Thyroid gland (tissue), 4 donors: ENCODE measurements at regions not wholly inside any gene's neighbourhood (a gene's known extent, or its start where the extent isn't known, plus 50 kb on each side); places are given as distances from the start of the nearest gene placed in this dataset.
"Not testable (repeated sequence)": the region's sequence is repeated elsewhere in the genome, so short reads cannot be mapped to it uniquely, and the experiment has no call there.

ENCODE experiments used
- DNase-seq, 2 donors: peaks; one replicate each; pipeline ENCODE4 v3.0.0-alpha.2; 2019
- H3K27ac ChIP-seq, 3 donors: fragments of 200-600 bp; sonication (generic); 1 replicate in 2 of 3; 2 replicates in 1 of 3; pipeline ENCODE4 v1.5.1; 2016 to 2019; ENCODE audit warnings: mild to moderate bottlenecking in 1 of 3, moderate library complexity in 1 of 3
- H3K27me3 ChIP-seq: fragments of 200-600 bp; sonication (generic); one replicate; pipeline ENCODE4 v1.5.1; 2019
- H3K36me3 ChIP-seq, 2 donors: fragments of 200-600 bp; sonication (generic); one replicate each; pipeline ENCODE4 v1.5.1; 2016 to 2019
- H3K4me1 ChIP-seq, 2 donors: fragments of 200-600 bp; sonication (generic); one replicate each; pipeline ENCODE4 v1.5.1; 2017 to 2019
- H3K4me3 ChIP-seq, 3 donors: fragments of 200-600 bp; sonication (generic); replicated peaks in 1 of 3; 1 replicate in 2 of 3; 2 replicates in 1 of 3; pipeline ENCODE4 v1.5.1; 2016; ENCODE audit warnings: mild to moderate bottlenecking in 1 of 3
- H3K9me3 ChIP-seq: fragments of 200-600 bp; sonication (generic); one replicate; pipeline ENCODE4 v1.5.1; 2017
- CTCF ChIP-seq, 6 experiments: fragments of 200-600 bp in 3 of 6; fragments of 450-650 bp in 3 of 6; sonication (generic) in 3 of 6; IDR thresholded peaks; one replicate each; pipeline ENCODE4 v1.5.1; 2016 to 2019; ENCODE audit warnings: antibody characterized with exemption in 6 of 6, mild to moderate bottlenecking in 2 of 6, inconsistent platforms in 1 of 6, moderate library complexity in 1 of 6
- POLR2A ChIP-seq, 2 donors: fragments of 450-650 bp; IDR thresholded peaks; one replicate each; pipeline ENCODE4 v1.6.1; 2017; ENCODE audit warnings: antibody characterized with exemption in 2 of 2, mild to moderate bottlenecking in 2 of 2, moderate library complexity in 1 of 2
- WGBS, 2 donors: methylation state at CpG; one replicate each; pipeline ENCODE4 v1.1.5; 2017; 5-methylcytosine and 5-hydroxymethylcytosine counted together
- intact Hi-C: fragments of 100-400 bp; cut with DNase I; formaldehyde crosslinking; loops from one replicate; pipeline ENCODE4 v1.15.1; 2023

GRCh38 chr7:49660170-49660783 lies 113.2 kb upstream of the VWC2 start:
- Histone ChIP-seq H3K4me1 (no peaks in the 10 kb centered on the region), H3K27ac (no peak overlapping the region), H3K27me3 (no peaks in the 10 kb centered on the region), H3K36me3 (no peaks in the 10 kb centered on the region), H3K9me3 (no peaks in the 10 kb centered on the region), H3K4me3 (no peak overlapping the region)
- DNase-seq: no peak
- intact Hi-C loops: no loop called here
- TF ChIP-seq CTCF (IDR thresholded peaks at IDR 0.05): no peak
- TF ChIP-seq POLR2A (IDR thresholded peaks at IDR 0.05): no peak
- WGBS, 2 donors: 68 to 69% methylated on average over 3 of the region's 3 CpGs

GRCh38 chr7:49660976-49661375 lies 112.5 kb upstream of the VWC2 start:
- 82 to 85% methylated on average over 14 of the region's 14 CpGs for WGBS, 2 donors
- no peak for TF ChIP-seq CTCF (IDR thresholded peaks at IDR 0.05)
- TF ChIP-seq POLR2A (IDR thresholded peaks at IDR 0.05): no peak
- Histone ChIP-seq H3K27me3 (no peaks in the 10 kb centered on the region), H3K9me3 (no peaks in the 10 kb centered on the region), H3K27ac (no peak overlapping the region), H3K4me3 (no peak overlapping the region), H3K4me1 (no peaks in the 10 kb centered on the region), H3K36me3 (no peaks in the 10 kb centered on the region)
- intact Hi-C loops: no loop called here
- no peak for DNase-seq

- H3K27ac ChIP-seq, H3K9me3 ChIP-seq, H3K4me1 ChIP-seq, DNase-seq, H3K36me3 ChIP-seq, H3K27me3 ChIP-seq, H3K4me3 ChIP-seq, intact Hi-C loops: not testable (repeated sequence)
- 80 to 83% methylated on average over 8 to 10 of the region's 10 CpGs for WGBS, 2 donors
Observed at GRCh38 chr7:49665963-49666362, 107.5 kb upstream of the VWC2 start.

GRCh38 chr7:49666764-49667163 lies 106.7 kb upstream of the VWC2 start:
- no peaks in the 10 kb centered on the region for H3K36me3 ChIP-seq
- intact Hi-C loops: no loop called here
- no peak for TF ChIP-seq POLR2A (IDR thresholded peaks at IDR 0.05)
- no peak for TF ChIP-seq CTCF (IDR thresholded peaks at IDR 0.05)
- H3K4me3 ChIP-seq: no peak overlapping the region
- WGBS, 2 donors: 81 to 83% methylated on average over 1 of the region's 1 CpG
- no peak overlapping the region for H3K27ac ChIP-seq
- H3K9me3 ChIP-seq: no peaks in the 10 kb centered on the region
- H3K27me3 ChIP-seq: no peaks in the 10 kb centered on the region
- no peaks in the 10 kb centered on the region for H3K4me1 ChIP-seq
- DNase-seq: no peak

- intact Hi-C loops: no loop called here
- Histone ChIP-seq H3K4me3 (no peak overlapping the region), H3K9me3 (no peaks in the 10 kb centered on the region), H3K4me1 (no peaks in the 10 kb centered on the region), H3K27me3 (no peaks in the 10 kb centered on the region), H3K36me3 (no peaks in the 10 kb centered on the region), H3K27ac (no peak overlapping the region)
- DNase-seq: no peak
- TF ChIP-seq CTCF (IDR thresholded peaks at IDR 0.05): no peak
- no peak for TF ChIP-seq POLR2A (IDR thresholded peaks at IDR 0.05)
- 55 to 70% methylated on average over 1 of the region's 1 CpG for WGBS, 2 donors
Observed at GRCh38 chr7:49669285-49669684, 104.2 kb upstream of the VWC2 start.
